ENCODE measurements at regions not wholly inside any gene's neighbourhood (a gene's known extent, or its start where the extent isn't known, plus 50 kb on each side); places are given as distances from the start of the nearest gene placed in this dataset.

DNA sequence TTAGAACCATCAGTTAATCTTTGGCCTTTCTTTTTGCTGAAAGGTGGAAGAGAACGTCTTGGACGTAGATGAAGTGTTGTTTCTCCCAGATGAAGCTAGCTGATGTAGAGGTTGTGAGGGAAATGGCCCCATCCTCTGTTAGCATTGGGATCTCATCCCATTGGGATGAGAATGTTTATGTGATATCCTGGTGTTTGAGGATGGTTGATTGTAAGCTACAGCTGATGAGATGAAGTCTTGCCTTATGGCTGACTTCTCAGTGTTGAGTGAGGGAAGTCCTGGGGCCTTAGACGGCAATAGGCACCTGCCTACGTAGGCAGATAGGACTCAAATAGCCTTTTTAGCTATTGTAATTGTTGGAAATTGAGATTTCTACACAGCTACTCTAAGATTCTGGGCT, 211.3 kb downstream of the MYCN start:
- Histone ChIP-seq H3K36me3 (ENCODE audit: control insufficient read depth in 5 of 5, insufficient read depth in 5 of 5, low read length in 5 of 5) (no peaks in the 10 kb centered on the region), H3K9ac (ENCODE audit: low read length in 5 of 5) (no peak overlapping the region), H3K27ac (ENCODE audit: low read depth, low read length) (no peak overlapping the region), H3K4me3 (ENCODE audit: low read depth in 1 of 5, low read length in 5 of 5) (no peak overlapping the region), H3K4me1 (ENCODE audit: control insufficient read depth in 5 of 5, insufficient read depth in 5 of 5, low read length in 5 of 5) (no peaks in the 10 kb centered on the region), H3K9me3 (ENCODE audit: control insufficient read depth in 5 of 5, low read length in 5 of 5) (no peaks in the 10 kb centered on the region), H3K27me3 (ENCODE audit: control insufficient read depth in 5 of 5, insufficient read depth in 4 of 5, low read length in 5 of 5) (peaks cover 0 to 4% (median 0%) of the 10 kb centered on the region in 5 donors)

GRCh38 chr2:16151281-16151570, 210.9 kb downstream of the MYCN start:
- H3K27ac ChIP-seq (ENCODE audit: low read depth, low read length) = no peak overlapping the region
- no peaks in the 10 kb centered on the region for H3K4me1 ChIP-seq (ENCODE audit: control insufficient read depth in 5 of 5, insufficient read depth in 5 of 5, low read length in 5 of 5)
- no peaks in the 10 kb centered on the region for H3K36me3 ChIP-seq (ENCODE audit: control insufficient read depth in 5 of 5, insufficient read depth in 5 of 5, low read length in 5 of 5)
- peaks cover 0 to 4% (median 0%) of the 10 kb centered on the region in 5 donors for H3K27me3 ChIP-seq (ENCODE audit: control insufficient read depth in 5 of 5, insufficient read depth in 4 of 5, low read length in 5 of 5)
- H3K9me3 ChIP-seq (ENCODE audit: control insufficient read depth in 5 of 5, low read length in 5 of 5) = no peaks in the 10 kb centered on the region
- H3K9ac ChIP-seq (ENCODE audit: low read length in 5 of 5) = no peak overlapping the region
- no peak overlapping the region for H3K4me3 ChIP-seq (ENCODE audit: low read depth in 1 of 5, low read length in 5 of 5)

DNA sequence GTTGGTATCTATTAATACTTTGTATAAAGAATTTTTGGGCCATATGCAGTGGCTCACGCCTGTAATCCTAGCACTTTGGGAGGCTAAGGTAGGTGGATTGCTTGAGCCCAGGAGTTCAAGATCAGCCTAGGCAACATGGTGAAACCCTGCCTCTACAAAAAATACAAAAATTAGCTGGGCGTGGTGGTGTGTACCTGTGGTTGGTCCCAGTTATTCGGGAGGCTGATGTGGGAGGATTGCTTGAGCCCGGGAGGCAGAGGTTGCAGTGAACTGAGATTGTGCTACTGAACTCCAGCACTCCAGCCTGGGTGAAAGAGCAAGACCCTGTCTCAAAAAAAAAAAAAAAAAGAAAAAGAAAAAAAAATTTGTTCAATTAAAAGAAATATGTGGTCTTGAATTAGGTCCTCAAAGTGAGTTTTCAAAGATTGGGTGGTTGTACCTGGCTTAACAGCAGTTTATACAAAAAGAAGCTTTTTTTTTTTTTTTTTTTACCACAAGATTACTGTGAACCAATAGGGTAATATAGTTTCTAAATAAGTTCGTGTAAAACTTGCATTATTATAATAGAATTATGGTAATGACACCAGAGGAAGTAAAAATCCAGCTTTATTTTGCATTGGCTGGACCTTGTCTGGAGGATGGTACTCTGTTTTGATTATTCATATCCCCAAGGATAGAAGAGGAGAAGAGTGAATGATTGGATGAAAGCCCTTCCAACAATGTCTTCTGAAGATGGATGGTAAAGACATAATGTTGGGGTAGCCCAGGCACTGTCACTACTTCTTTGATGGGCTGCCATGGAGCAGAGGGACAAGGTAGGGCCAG, 210.3 kb downstream of the MYCN start:
- Histone ChIP-seq H3K27me3 (ENCODE audit: control insufficient read depth in 5 of 5, insufficient read depth in 4 of 5, low read length in 5 of 5) (no peaks in the 10 kb centered on the region), H3K4me3 (ENCODE audit: low read depth in 1 of 5, low read length in 5 of 5) (no peak overlapping the region), H3K27ac (ENCODE audit: low read depth, low read length) (no peak overlapping the region), H3K9me3 (ENCODE audit: control insufficient read depth in 5 of 5, low read length in 5 of 5) (no peaks in the 10 kb centered on the region), H3K9ac (ENCODE audit: low read length in 5 of 5) (no peak overlapping the region), H3K36me3 (ENCODE audit: control insufficient read depth in 5 of 5, insufficient read depth in 5 of 5, low read length in 5 of 5) (no peaks in the 10 kb centered on the region), H3K4me1 (ENCODE audit: control insufficient read depth in 5 of 5, insufficient read depth in 5 of 5, low read length in 5 of 5) (no peaks in the 10 kb centered on the region)

DNA sequence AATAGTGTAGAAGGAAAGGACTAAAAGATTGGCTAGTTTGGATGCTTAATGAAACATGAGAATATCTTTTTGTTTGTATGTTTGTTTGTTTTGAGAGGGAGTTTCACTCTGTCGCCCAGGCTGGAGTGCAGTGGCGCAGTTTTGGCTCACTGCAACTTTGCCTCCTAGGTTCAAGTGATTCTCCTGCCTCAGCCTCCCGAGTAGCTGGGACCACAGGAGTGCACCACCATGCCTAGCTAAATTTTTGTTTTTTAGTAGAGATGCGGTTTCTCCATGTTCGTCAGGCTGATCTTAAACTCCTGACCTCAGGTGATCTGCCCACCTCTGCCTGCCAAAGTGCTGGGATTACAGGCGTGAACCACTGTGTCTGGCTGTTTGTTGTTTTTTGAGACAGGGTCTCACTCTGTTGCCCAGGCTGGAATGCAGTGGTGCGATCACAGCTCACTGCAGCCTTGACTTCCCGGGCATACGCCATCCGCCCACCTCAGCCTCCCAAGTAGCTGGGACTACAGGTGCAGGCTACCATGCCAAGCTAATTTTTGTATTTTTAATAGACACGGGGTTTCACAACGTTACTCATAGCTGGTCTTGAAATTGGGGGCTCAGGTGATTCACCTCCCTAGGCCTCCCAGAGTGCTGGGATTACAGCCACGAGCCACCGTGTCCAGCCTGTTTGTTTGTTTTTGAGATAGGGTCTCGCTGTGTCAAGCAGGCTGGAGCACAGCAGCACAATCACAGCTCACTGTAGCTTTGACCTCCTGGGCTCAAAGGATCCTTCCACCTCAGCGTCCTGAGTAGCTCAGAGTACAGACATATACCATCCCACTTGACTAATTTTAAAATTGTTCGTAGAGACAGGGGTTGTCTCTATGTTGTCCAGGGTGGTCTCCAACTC, 209.2 kb downstream of the MYCN start:
- no peaks in the 10 kb centered on the region for H3K4me1 ChIP-seq (ENCODE audit: control insufficient read depth in 5 of 5, insufficient read depth in 5 of 5, low read length in 5 of 5)
- H3K27me3 ChIP-seq (ENCODE audit: control insufficient read depth in 5 of 5, insufficient read depth in 4 of 5, low read length in 5 of 5) = no peaks in the 10 kb centered on the region
- no peaks in the 10 kb centered on the region for H3K9me3 ChIP-seq (ENCODE audit: control insufficient read depth in 5 of 5, low read length in 5 of 5)
- no peaks in the 10 kb centered on the region for H3K36me3 ChIP-seq (ENCODE audit: control insufficient read depth in 5 of 5, insufficient read depth in 5 of 5, low read length in 5 of 5)
- H3K9ac ChIP-seq (ENCODE audit: low read length in 5 of 5) = no peak overlapping the region
- H3K4me3 ChIP-seq (ENCODE audit: low read depth in 1 of 5, low read length in 5 of 5) = no peak overlapping the region
- no peak overlapping the region for H3K27ac ChIP-seq (ENCODE audit: low read depth, low read length)

DNA sequence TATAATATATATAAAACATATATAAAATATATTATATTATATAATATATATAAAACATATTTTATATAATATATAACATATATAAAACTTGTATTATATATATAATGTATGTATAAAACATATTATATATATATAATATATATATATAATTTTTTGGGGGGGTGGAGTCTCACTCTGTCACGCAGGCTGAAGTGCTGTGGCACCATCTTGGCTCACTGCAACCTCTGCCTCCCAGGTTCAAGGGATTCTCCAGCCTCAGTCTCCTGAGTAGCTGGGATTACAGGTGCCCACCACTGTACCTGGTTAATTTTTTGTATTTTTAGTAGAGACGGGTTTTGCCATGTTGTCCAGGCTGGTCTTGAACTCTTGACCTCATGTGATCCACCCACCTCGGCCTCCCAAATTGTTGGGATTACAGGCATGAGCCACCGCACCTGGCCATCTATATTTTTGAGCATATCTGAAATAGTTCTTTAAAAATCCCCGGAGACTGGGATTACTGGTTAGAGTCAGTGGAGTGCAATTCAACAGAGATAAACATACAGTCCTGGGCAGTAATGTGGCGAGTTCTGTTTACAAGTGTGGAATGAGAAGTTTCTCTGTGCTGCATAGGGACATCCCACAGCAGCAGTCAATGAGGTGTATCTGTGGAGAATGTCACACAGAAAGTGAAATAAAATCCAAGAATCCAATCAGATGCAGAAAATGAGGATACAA, 208.4 kb downstream of the MYCN start:
- no peaks in the 10 kb centered on the region for H3K36me3 ChIP-seq (ENCODE audit: control insufficient read depth in 5 of 5, insufficient read depth in 5 of 5, low read length in 5 of 5)
- H3K9me3 ChIP-seq (ENCODE audit: control insufficient read depth in 5 of 5, low read length in 5 of 5) = no peaks in the 10 kb centered on the region
- H3K4me3 ChIP-seq (ENCODE audit: low read depth in 1 of 5, low read length in 5 of 5) = no peak overlapping the region
- H3K27me3 ChIP-seq (ENCODE audit: control insufficient read depth in 5 of 5, insufficient read depth in 4 of 5, low read length in 5 of 5) = no peaks in the 10 kb centered on the region
- H3K27ac ChIP-seq (ENCODE audit: low read depth, low read length) = no peak overlapping the region
- no peaks in the 10 kb centered on the region for H3K4me1 ChIP-seq (ENCODE audit: control insufficient read depth in 5 of 5, insufficient read depth in 5 of 5, low read length in 5 of 5)
- H3K9ac ChIP-seq (ENCODE audit: low read length in 5 of 5) = no peak overlapping the region

GRCh38 chr2:16142383-16143361, 202.3 kb downstream of the MYCN start:
- Histone ChIP-seq H3K9me3 (ENCODE audit: control insufficient read depth in 5 of 5, low read length in 5 of 5) (no peaks in the 10 kb centered on the region), H3K27ac (ENCODE audit: low read depth, low read length) (no peak overlapping the region), H3K4me3 (ENCODE audit: low read depth in 1 of 5, low read length in 5 of 5) (no peak overlapping the region), H3K9ac (ENCODE audit: low read length in 5 of 5) (no peak overlapping the region), H3K27me3 (ENCODE audit: control insufficient read depth in 5 of 5, insufficient read depth in 4 of 5, low read length in 5 of 5) (no peaks in the 10 kb centered on the region), H3K36me3 (ENCODE audit: control insufficient read depth in 5 of 5, insufficient read depth in 5 of 5, low read length in 5 of 5) (no peaks in the 10 kb centered on the region), H3K4me1 (ENCODE audit: control insufficient read depth in 5 of 5, insufficient read depth in 5 of 5, low read length in 5 of 5) (no peaks in the 10 kb centered on the region)

DNA sequence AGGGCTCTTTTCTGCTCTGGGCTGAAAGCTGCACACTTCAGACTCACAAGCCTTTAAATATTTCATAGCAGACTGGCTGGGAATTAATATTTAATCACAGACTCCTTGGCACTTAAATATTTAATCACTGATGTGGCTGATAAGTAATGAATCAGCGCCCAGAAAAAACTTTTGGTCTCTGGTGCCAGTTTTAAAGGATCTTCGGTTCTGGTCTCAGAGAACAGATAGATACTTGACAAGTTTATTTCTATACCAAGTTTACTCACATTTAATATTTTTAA, 201.2 kb downstream of the MYCN start:
- Histone ChIP-seq H3K9me3 (ENCODE audit: control insufficient read depth in 5 of 5, low read length in 5 of 5) (no peaks in the 10 kb centered on the region), H3K4me1 (ENCODE audit: control insufficient read depth in 5 of 5, insufficient read depth in 5 of 5, low read length in 5 of 5) (no peaks in the 10 kb centered on the region), H3K27me3 (ENCODE audit: control insufficient read depth in 5 of 5, insufficient read depth in 4 of 5, low read length in 5 of 5) (no peaks in the 10 kb centered on the region), H3K36me3 (ENCODE audit: control insufficient read depth in 5 of 5, insufficient read depth in 5 of 5, low read length in 5 of 5) (no peaks in the 10 kb centered on the region), H3K4me3 (ENCODE audit: low read depth in 1 of 5, low read length in 5 of 5) (no peak overlapping the region), H3K9ac (ENCODE audit: low read length in 5 of 5) (no peak overlapping the region), H3K27ac (ENCODE audit: low read depth, low read length) (no peak overlapping the region)

DNA sequence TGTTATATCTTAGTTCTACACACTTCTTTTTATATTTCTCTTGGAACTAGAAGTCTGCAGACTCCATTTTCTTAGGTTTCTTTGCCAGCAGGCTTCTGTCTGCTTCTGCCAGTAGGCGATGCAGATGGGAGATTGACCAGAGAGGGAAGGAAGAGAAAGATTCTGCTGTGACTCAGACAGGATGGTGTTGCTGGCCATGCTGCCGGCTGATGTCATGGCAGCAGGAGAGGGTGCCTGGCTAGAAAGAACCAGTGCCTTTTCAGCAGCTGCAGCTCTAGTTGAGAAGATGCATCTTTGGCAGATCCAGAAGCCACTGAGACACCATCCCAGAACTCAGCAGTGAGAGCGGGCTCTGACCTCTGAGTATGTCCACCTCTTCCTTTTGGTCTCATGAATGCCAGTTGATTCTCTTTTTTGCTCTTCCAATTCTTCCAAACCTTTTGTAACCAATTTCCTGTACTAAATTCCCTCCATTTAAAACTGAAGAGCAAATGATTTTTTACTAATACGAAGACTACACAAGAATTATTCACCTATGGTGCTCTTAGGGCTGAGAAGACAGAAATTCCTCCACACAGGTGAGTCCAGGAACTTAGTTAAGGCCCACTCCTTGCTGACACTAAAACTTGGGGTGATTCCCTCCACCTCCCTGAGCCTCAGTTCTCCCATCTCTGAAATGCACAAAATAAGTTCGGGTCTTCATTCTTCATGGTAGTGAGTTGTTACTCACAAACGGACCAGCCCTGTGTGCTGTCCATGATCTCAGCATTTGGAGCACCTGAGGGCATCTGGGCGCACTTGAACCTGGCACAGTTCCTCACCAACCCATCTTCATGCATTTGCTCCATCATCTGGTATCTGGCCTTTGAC, 200.7 kb downstream of the MYCN start:
- Histone ChIP-seq H3K36me3 (ENCODE audit: control insufficient read depth in 5 of 5, insufficient read depth in 5 of 5, low read length in 5 of 5) (no peaks in the 10 kb centered on the region), H3K27ac (ENCODE audit: low read depth, low read length) (no peak overlapping the region), H3K4me1 (ENCODE audit: control insufficient read depth in 5 of 5, insufficient read depth in 5 of 5, low read length in 5 of 5) (no peaks in the 10 kb centered on the region), H3K4me3 (ENCODE audit: low read depth in 1 of 5, low read length in 5 of 5) (no peak overlapping the region), H3K27me3 (ENCODE audit: control insufficient read depth in 5 of 5, insufficient read depth in 4 of 5, low read length in 5 of 5) (no peaks in the 10 kb centered on the region), H3K9me3 (ENCODE audit: control insufficient read depth in 5 of 5, low read length in 5 of 5) (no peaks in the 10 kb centered on the region), H3K9ac (ENCODE audit: low read length in 5 of 5) (no peak overlapping the region)
